Muscle of leg (tissue), 3 donors: ENCODE measurements at regions not wholly inside any gene's neighbourhood (a gene's known extent, or its start where the extent isn't known, plus 50 kb on each side); places are given as distances from the start of the nearest gene placed in this dataset.
"Not testable (repeated sequence)": the region's sequence is repeated elsewhere in the genome, so short reads cannot be mapped to it uniquely, and the experiment has no call there.

Experiments
- DNase-seq: peaks from one replicate; pipeline ENCODE4 v3.0.0; 2013
- H3K27ac ChIP-seq: one replicate; pipeline ENCODE4 v1.5.1; 2013; ENCODE audit warnings: mild to moderate bottlenecking, low read length, control low read depth
- H3K27me3 ChIP-seq: one replicate; pipeline ENCODE4 v1.6.1; 2013; ENCODE audit warnings: low read length; ENCODE audit not compliant: control insufficient read depth, insufficient read depth
- H3K36me3 ChIP-seq: one replicate; pipeline ENCODE4 v1.6.1; 2013; ENCODE audit warnings: low read length; ENCODE audit not compliant: control insufficient read depth, insufficient read depth
- H3K4me1 ChIP-seq: one replicate; pipeline ENCODE4 v1.6.1; 2013; ENCODE audit warnings: low read length; ENCODE audit not compliant: control insufficient read depth, insufficient read depth
- H3K4me3 ChIP-seq: one replicate; pipeline ENCODE4 v1.5.1; 2013; ENCODE audit warnings: low read length, control low read depth
- H3K9me3 ChIP-seq: replicated peaks from 2 replicates; pipeline ENCODE4 v1.6.1; 2013; ENCODE audit warnings: low read depth, low read length; ENCODE audit not compliant: control insufficient read depth
- WGBS: methylation state at CpG from one replicate; pipeline ENCODE4 v1.1.5; 2013; ENCODE audit warnings: missing lambda C conversion rate; ENCODE audit not compliant: insufficient coverage; 5-methylcytosine and 5-hydroxymethylcytosine counted together

- no peaks in the 10 kb centered on the region for H3K9me3 ChIP-seq
- H3K4me3 ChIP-seq, result no peak overlapping the region
- H3K36me3 ChIP-seq, result no peaks in the 10 kb centered on the region
- no peaks in the 10 kb centered on the region for H3K4me1 ChIP-seq
- DNase-seq, result no peak
- H3K27me3 ChIP-seq, result no peaks in the 10 kb centered on the region
- H3K27ac ChIP-seq, result no peak overlapping the region
Observed at GRCh38 chr2:88913280-88913679, 221.8 kb downstream of the RPIA start.

GRCh38 chr2:88919087-88919738 is 227.7 kb downstream of the RPIA start:
- H3K9me3 ChIP-seq, result no peaks in the 10 kb centered on the region
- H3K36me3 ChIP-seq, result no peaks in the 10 kb centered on the region
- no peaks in the 10 kb centered on the region for H3K27me3 ChIP-seq
- DNase-seq, result no peak
- H3K4me3 ChIP-seq, result no peak overlapping the region
- WGBS, result no CpG with 5 or more reads among the region's 7 CpGs
- no peak overlapping the region for H3K27ac ChIP-seq
- no peaks in the 10 kb centered on the region for H3K4me1 ChIP-seq

- H3K36me3 ChIP-seq, DNase-seq, H3K4me1 ChIP-seq, H3K27ac ChIP-seq, H3K4me3 ChIP-seq, H3K27me3 ChIP-seq, H3K9me3 ChIP-seq: not testable (repeated sequence)
- 99% methylated on average over 18 of the region's 31 CpGs for WGBS
Observed at GRCh38 chr2:88920399-88920798, 228.9 kb downstream of the RPIA start.

GRCh38 chr2:88924533-88924932 is 233.1 kb downstream of the RPIA start:
- Histone ChIP-seq H3K36me3 (no peaks in the 10 kb centered on the region), H3K27ac (no peak overlapping the region), H3K9me3 (no peaks in the 10 kb centered on the region), H3K4me1 (no peaks in the 10 kb centered on the region), H3K4me3 (no peak overlapping the region), H3K27me3 (no peaks in the 10 kb centered on the region)
- no peak for DNase-seq
- no CpG with 5 or more reads among the region's 1 CpG for WGBS

GRCh38 chr2:88925770-88926462 is 234.4 kb downstream of the RPIA start:
- no peaks in the 10 kb centered on the region for H3K4me1 ChIP-seq
- no peaks in the 10 kb centered on the region for H3K9me3 ChIP-seq
- no peak overlapping the region for H3K4me3 ChIP-seq
- WGBS, result 91% methylated on average over 10 of the region's 19 CpGs
- H3K27ac ChIP-seq, result no peak overlapping the region
- no peaks in the 10 kb centered on the region for H3K27me3 ChIP-seq
- no peak for DNase-seq
- no peaks in the 10 kb centered on the region for H3K36me3 ChIP-seq

GRCh38 chr2:88927128-88927527 is 235.7 kb downstream of the RPIA start:
- DNase-seq, result no peak
- Histone ChIP-seq H3K9me3 (no peaks in the 10 kb centered on the region), H3K4me3 (no peak overlapping the region), H3K27ac (no peak overlapping the region), H3K36me3 (no peaks in the 10 kb centered on the region), H3K27me3 (no peaks in the 10 kb centered on the region), H3K4me1 (no peaks in the 10 kb centered on the region)
- WGBS, result no CpG with 5 or more reads among the region's 1 CpG

GRCh38 chr2:88930659-88931058 is 239.2 kb downstream of the RPIA start:
- Histone ChIP-seq H3K36me3 (no peaks in the 10 kb centered on the region), H3K4me1 (peaks cover 8% of the 10 kb centered on the region), H3K27ac (no peak overlapping the region), H3K4me3 (no peak overlapping the region), H3K9me3 (no peaks in the 10 kb centered on the region), H3K27me3 (no peaks in the 10 kb centered on the region)
- peak; percentile 8 for DNase-seq

- DNase-seq, result peak; percentile 69
- Histone ChIP-seq H3K9me3 (no peaks in the 10 kb centered on the region), H3K36me3 (no peaks in the 10 kb centered on the region), H3K27ac (peak overlapping the region; percentile 79), H3K27me3 (no peaks in the 10 kb centered on the region), H3K4me3 (no peak overlapping the region), H3K4me1 (peaks cover 8% of the 10 kb centered on the region)
- WGBS, result no CpG with 5 or more reads among the region's 3 CpGs
Observed at GRCh38 chr2:88932686-88933085, 241.2 kb downstream of the RPIA start.

GRCh38 chr2:88933091-88933490 is 241.6 kb downstream of the RPIA start:
- peak overlapping the region; percentile 79 for H3K27ac ChIP-seq
- 11% methylated on average over 3 of the region's 4 CpGs for WGBS
- H3K27me3 ChIP-seq, result no peaks in the 10 kb centered on the region
- no peak overlapping the region for H3K4me3 ChIP-seq
- peaks cover 8% of the 10 kb centered on the region for H3K4me1 ChIP-seq
- DNase-seq, result peak; percentile 94
- H3K36me3 ChIP-seq, result no peaks in the 10 kb centered on the region
- H3K9me3 ChIP-seq, result no peaks in the 10 kb centered on the region

- Histone ChIP-seq H3K4me1 (peaks cover 8% of the 10 kb centered on the region), H3K4me3 (no peak overlapping the region), H3K27ac (peak overlapping the region; percentile 79), H3K27me3 (no peaks in the 10 kb centered on the region), H3K36me3 (no peaks in the 10 kb centered on the region), H3K9me3 (no peaks in the 10 kb centered on the region)
- DNase-seq, result peak; percentile 76
- WGBS, result no CpG with 5 or more reads among the region's 1 CpG
Observed at GRCh38 chr2:88933980-88934379, 242.5 kb downstream of the RPIA start.

GRCh38 chr2:88941178-88941577 is 249.7 kb downstream of the RPIA start:
- not testable (repeated sequence) for DNase-seq, H3K27me3 ChIP-seq, H3K9me3 ChIP-seq, H3K4me3 ChIP-seq, H3K4me1 ChIP-seq, H3K36me3 ChIP-seq, H3K27ac ChIP-seq
- WGBS, result 29% methylated on average over 1 of the region's 2 CpGs
